HepG2 (cell line): ENCODE measurements at regions not wholly inside any gene's neighbourhood (a gene's known extent, or its start where the extent isn't known, plus 50 kb on each side); places are given as distances from the start of the nearest gene placed in this dataset.

ENCODE experiments used
- ATAC-seq: fragments of 200-7000 bp; cut with Tn5 transposase; 3 replicates; pipeline ENCODE4 v1.9.1; 2020; ENCODE audit warnings: mild to moderate bottlenecking, moderate library complexity
- BruUV-seq: library from RNA; stranded (reverse); fragments of 400-500 nt; replicated peaks from 2 replicates; lab custom pipeline; 2021; lab: Mats Ljungman, UMichigan
- CTCF ChIA-PET: fragments of 300-600 bp; formaldehyde crosslinking; extraction: SDS; loops from one replicate; lab custom pipeline; 2021; ENCODE audit warnings: low total read pairs, inconsistent platforms, low intra/inter-chr PET ratio; lab: Yijun Ruan, JAX
- POLR2A ChIA-PET: fragments of 350-600 bp; sonication (Branson Sonifier 250); formaldehyde crosslinking; loops from one replicate; lab custom pipeline; 2020; ENCODE audit warnings: antibody characterized with exemption, inconsistent platforms; lab: Yijun Ruan, JAX
- DNase-seq: peaks from one replicate; pipeline ENCODE4 v3.0.0-alpha.2; 2015; ENCODE audit warnings: low spot score
- FAIRE-seq: peaks from 3 replicates; lab custom pipeline; 2011; peaks lifted over from hg19 to GRCh38; lab: Jason Lieb, UNC
- H2AFZ ChIP-seq: one replicate; pipeline ENCODE4 v1.6.1; 2011; ENCODE audit warnings: low read length, inconsistent platforms
- H3K27ac ChIP-seq: fragments of 300-600 bp; 3 replicates; pipeline ENCODE4 v1.8.0; 2011; ENCODE audit warnings: mixed run types, mild to moderate bottlenecking, mixed read lengths, low read length, inconsistent platforms; ENCODE audit not compliant: insufficient read depth; ENCODE audit errors: extremely low read length
- H3K27me3 ChIP-seq, 2 experiments: fragments of 200-600 bp in 1 of 2; 2 replicates in 1 of 2; 3 replicates in 1 of 2; pipeline versions ENCODE4 v1.6.0 to v1.8.0; 2011; ENCODE audit warnings: low read length in 2 of 2, mild to moderate bottlenecking in 2 of 2, moderate library complexity in 2 of 2, inconsistent platforms in 1 of 2; ENCODE audit not compliant: insufficient read depth in 2 of 2, control insufficient read depth in 1 of 2
- H3K36me3 ChIP-seq, 2 experiments: fragments of 200-600 bp in 1 of 2; replicated peaks in 1 of 2; 2 replicates in 1 of 2; 3 replicates in 1 of 2; pipeline versions ENCODE4 v1.5.1 to v1.8.0; 2011; ENCODE audit warnings: low read length in 2 of 2, inconsistent platforms in 1 of 2; ENCODE audit not compliant: insufficient read depth in 2 of 2, control insufficient read depth in 1 of 2
- H3K4me1 ChIP-seq: 2 replicates; pipeline ENCODE4 v1.5.1; 2012; ENCODE audit warnings: low read length, inconsistent platforms; ENCODE audit not compliant: insufficient read depth
- H3K4me2 ChIP-seq: 2 replicates; pipeline ENCODE4 v1.6.0; 2011; ENCODE audit warnings: low read depth, low read length, inconsistent platforms
- H3K4me3 ChIP-seq, 3 experiments: fragments of 200-600 bp in 1 of 3; sonication (generic), shearing (Covaris generic) in 1 of 3; replicated peaks in 1 of 3; 2 replicates each; pipeline ENCODE4 v1.5.1; 2011 to 2016; ENCODE audit warnings: low read length in 3 of 3, inconsistent platforms in 2 of 3, low read depth in 2 of 3, mild to moderate bottlenecking in 2 of 3, control low read depth in 1 of 3, mixed read lengths in 1 of 3; ENCODE audit not compliant: insufficient read depth in 1 of 3
- H3K79me2 ChIP-seq: one replicate; pipeline ENCODE4 v1.6.1; 2011; ENCODE audit warnings: low read length, inconsistent platforms; ENCODE audit not compliant: insufficient read depth
- H3K9ac ChIP-seq: 2 replicates; pipeline ENCODE4 v1.6.0; 2011; ENCODE audit warnings: mild to moderate bottlenecking, low read depth, low read length, inconsistent platforms; ENCODE audit not compliant: insufficient read depth
- H3K9me3 ChIP-seq: 2 replicates; pipeline ENCODE4 v1.5.1; 2012; ENCODE audit warnings: mild to moderate bottlenecking, low read length
- H4K20me1 ChIP-seq: 2 replicates; pipeline ENCODE4 v1.6.0; 2011; ENCODE audit warnings: inconsistent platforms, mild to moderate bottlenecking, low read length, moderate library complexity; ENCODE audit not compliant: insufficient read depth
- BHLHE40 ChIP-seq: IDR thresholded peaks from 2 replicates; pipeline ENCODE4 v1.6.1; 2011; ENCODE audit warnings: low read length, improper control_type of control experiment
- PAX8 ChIP-seq: sonication (generic); formaldehyde crosslinking; IDR thresholded peaks from 2 replicates; pipeline ENCODE4 v1.8.0; 2022; ENCODE audit warnings: mild to moderate bottlenecking, missing genetic modification reagents, borderline replicate concordance
- RAD21 ChIP-seq: fragments of 450-650 bp; formaldehyde crosslinking; IDR thresholded peaks from 2 replicates; pipeline ENCODE4 v1.5.0; 2020; ENCODE audit warnings: mild to moderate bottlenecking
- SAP130 ChIP-seq: IDR thresholded peaks from 2 replicates; pipeline ENCODE4 v1.6.1; 2016; ENCODE audit warnings: low read depth
- SMC3 ChIP-seq: IDR thresholded peaks from 2 replicates; pipeline ENCODE4 v1.6.1; 2011; ENCODE audit warnings: low read length, improper control_type of control experiment
- SPEN ChIP-seq: sonication (generic); formaldehyde crosslinking; IDR thresholded peaks from 2 replicates; pipeline ENCODE4 v1.5.1; 2020; ENCODE audit warnings: low read depth, mild to moderate bottlenecking, missing genetic modification reagents
- STAG1 ChIP-seq: sonication (generic); formaldehyde crosslinking; IDR thresholded peaks from 2 replicates; pipeline ENCODE4 v1.4.0; 2020; ENCODE audit warnings: missing genetic modification reagents
- XRCC5 ChIP-seq: fragments of 200-400 bp; formaldehyde crosslinking; optimal IDR thresholded peaks from 2 replicates; pipeline ENCODE3; 2017; ENCODE audit warnings: mild to moderate bottlenecking, low read length
- ZFP36L1 ChIP-seq: sonication (generic); formaldehyde crosslinking; IDR thresholded peaks from 2 replicates; pipeline ENCODE4 v1.8.0; 2022; ENCODE audit warnings: mild to moderate bottlenecking, missing genetic modification reagents, moderate library complexity
- ZNF205 ChIP-seq: IDR thresholded peaks from 2 replicates; pipeline ENCODE4 v1.6.1; 2018; ENCODE audit warnings: missing biosample characterization, missing genetic modification reagents
- ZNF614 ChIP-seq: IDR thresholded peaks from 2 replicates; pipeline ENCODE4 v1.6.1; 2018; ENCODE audit warnings: missing biosample characterization, missing genetic modification reagents, inconsistent platforms, borderline replicate concordance
- WGBS: methylation state at CpG from one replicate; pipeline ENCODE4 v1.1.6; 2017; ENCODE audit warnings: low lambda C conversion rate; 5-methylcytosine and 5-hydroxymethylcytosine counted together
- in situ Hi-C: cut with HindIII; loops from 2 replicates; pipeline ENCODE4 v1.10.0; 2017; ENCODE audit warnings: low pct_unique_long_range_greater_than_20kb; ENCODE audit not compliant: extremely low pct_ligation_motif_present
- intact Hi-C: fragments of 100-400 bp; cut with micrococcal nuclease; formaldehyde crosslinking; loops from one replicate; pipeline ENCODE4 v1.10.0; 2022; ENCODE audit not compliant: unreplicated experiment
- TF ChIP-seq, protein P1 (sequence below): IDR thresholded peaks from 2 replicates; pipeline ENCODE4 v1.6.1; 2016
- TF ChIP-seq, protein P2 (sequence below): sonication (generic); formaldehyde crosslinking; IDR thresholded peaks from 2 replicates; pipeline ENCODE4 v1.4.0; 2020; ENCODE audit warnings: missing genetic modification reagents
- TF ChIP-seq, protein P3 (sequence below), 2 experiments: fragments of 450-650 bp in 1 of 2; sonication (generic) in 1 of 2; formaldehyde crosslinking; IDR thresholded peaks; 2 replicates each; pipeline versions ENCODE4 v1.5.0 to v1.8.0; 2020 to 2022; ENCODE audit warnings: mild to moderate bottlenecking in 1 of 2, missing genetic modification reagents in 1 of 2

DNA sequence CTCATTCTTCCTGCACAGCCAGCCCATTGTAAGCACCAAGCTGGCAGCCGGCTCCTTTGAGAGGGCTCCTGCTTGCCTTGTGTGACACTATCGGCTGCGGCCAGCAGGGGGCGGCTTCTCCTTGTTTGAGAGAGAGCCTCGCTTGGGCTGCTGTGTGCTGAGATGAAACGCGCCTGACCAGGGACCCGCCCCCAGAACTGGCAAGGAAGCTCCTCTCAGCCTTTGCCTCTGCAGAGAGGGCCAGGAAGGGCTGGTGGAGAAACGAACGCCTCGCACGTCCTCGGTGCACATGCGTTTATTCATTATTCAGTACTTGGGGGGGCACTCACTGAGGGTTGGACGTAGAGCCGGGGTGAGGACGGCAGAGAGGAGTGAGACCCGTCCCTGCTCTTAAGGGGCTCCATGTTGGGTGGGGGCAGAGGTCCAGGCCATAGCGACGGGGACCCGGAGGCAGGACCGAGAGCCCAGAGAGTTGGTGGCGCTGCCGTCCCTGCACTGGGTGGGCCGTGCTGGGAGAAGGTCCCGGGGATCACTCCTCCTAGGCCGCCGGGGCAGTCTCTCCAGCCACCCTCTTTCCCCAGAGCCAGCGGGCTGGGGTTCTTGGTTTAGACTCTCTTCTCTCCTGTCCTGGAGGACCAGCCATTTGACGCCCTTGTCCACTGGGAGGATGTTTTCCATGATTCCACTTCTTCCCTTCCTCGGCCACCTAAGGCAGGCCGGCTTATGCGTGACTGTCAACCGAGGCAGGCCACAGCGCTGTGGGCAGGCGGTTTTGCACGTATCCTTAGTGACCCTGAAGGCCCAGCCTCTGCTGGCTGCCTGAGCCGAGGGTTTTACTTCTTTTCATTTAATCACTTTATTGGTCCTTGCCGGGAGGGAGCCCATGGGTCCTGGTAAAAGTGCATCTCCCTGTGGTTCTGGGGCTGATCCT is 174.5 kb downstream of the KATNAL1 start:
- Histone ChIP-seq H3K4me2 (peak overlapping the region; percentile 37; the same call in 1 of the 2 replicates), H3K27ac (no peak overlapping the region), H3K4me3 (peak overlapping the region in 1 of 3 experiments; percentile 20; a peak in 1 of 6 replicates), H2AFZ (no peak overlapping the region), H3K79me2 (no peaks in the 10 kb centered on the region), H3K9ac (no peak overlapping the region), H3K27me3 (peaks cover 0 to 19% of the 10 kb centered on the region in 2 experiments; a peak in 3 of 5 replicates), H3K36me3 (no peaks in the 10 kb centered on the region), H3K4me1 (peaks cover 9% of the 10 kb centered on the region; the same call in 1 of the 2 replicates), H4K20me1 (no peaks in the 10 kb centered on the region), H3K9me3 (no peaks in the 10 kb centered on the region)
- no TSS peak for BruUV-seq
- ChIA-PET CTCF (interaction anchor here (0.8 to 3.7 kb wide), 2 partner anchors 202 to 418 kb away, joined by 3 to 28 read pairs; no protein-coding TSS in a partner anchor), POLR2A (interaction anchor here (0.8 kb wide), 1 partner anchor 18 kb away, joined by 3 read pairs; no protein-coding TSS in a partner anchor)
- FAIRE-seq = peak; percentile 75
- intact Hi-C loops (loop anchor here (1.0 to 10.0 kb wide), 5 partner anchors 202 to 909 kb away; no protein-coding TSS in a partner anchor), in situ Hi-C loops (loop anchor here (5.0 kb wide), 1 partner anchor 204 kb away; no protein-coding TSS in a partner anchor)
- peak; percentile 80 for DNase-seq
- WGBS = 58% methylated on average over 26 of the region's 39 CpGs
- ATAC-seq = peak; percentile 97
- TF ChIP-seq, protein P1, sequence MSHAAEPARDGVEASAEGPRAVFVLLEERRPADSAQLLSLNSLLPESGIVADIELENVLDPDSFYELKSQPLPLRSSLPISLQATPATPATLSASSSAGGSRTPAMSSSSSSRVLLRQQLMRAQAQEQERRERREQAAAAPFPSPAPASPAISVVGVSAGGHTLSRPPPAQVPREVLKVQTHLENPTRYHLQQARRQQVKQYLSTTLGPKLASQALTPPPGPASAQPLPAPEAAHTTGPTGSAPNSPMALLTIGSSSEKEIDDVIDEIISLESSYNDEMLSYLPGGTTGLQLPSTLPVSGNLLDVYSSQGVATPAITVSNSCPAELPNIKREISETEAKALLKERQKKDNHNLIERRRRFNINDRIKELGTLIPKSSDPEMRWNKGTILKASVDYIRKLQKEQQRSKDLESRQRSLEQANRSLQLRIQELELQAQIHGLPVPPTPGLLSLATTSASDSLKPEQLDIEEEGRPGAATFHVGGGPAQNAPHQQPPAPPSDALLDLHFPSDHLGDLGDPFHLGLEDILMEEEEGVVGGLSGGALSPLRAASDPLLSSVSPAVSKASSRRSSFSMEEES (CRISPR knock-in tag) = 0 out of 2 replicates have a peak, but pooled peaks have one; percentile 12
- TF ChIP-seq, protein P2, sequence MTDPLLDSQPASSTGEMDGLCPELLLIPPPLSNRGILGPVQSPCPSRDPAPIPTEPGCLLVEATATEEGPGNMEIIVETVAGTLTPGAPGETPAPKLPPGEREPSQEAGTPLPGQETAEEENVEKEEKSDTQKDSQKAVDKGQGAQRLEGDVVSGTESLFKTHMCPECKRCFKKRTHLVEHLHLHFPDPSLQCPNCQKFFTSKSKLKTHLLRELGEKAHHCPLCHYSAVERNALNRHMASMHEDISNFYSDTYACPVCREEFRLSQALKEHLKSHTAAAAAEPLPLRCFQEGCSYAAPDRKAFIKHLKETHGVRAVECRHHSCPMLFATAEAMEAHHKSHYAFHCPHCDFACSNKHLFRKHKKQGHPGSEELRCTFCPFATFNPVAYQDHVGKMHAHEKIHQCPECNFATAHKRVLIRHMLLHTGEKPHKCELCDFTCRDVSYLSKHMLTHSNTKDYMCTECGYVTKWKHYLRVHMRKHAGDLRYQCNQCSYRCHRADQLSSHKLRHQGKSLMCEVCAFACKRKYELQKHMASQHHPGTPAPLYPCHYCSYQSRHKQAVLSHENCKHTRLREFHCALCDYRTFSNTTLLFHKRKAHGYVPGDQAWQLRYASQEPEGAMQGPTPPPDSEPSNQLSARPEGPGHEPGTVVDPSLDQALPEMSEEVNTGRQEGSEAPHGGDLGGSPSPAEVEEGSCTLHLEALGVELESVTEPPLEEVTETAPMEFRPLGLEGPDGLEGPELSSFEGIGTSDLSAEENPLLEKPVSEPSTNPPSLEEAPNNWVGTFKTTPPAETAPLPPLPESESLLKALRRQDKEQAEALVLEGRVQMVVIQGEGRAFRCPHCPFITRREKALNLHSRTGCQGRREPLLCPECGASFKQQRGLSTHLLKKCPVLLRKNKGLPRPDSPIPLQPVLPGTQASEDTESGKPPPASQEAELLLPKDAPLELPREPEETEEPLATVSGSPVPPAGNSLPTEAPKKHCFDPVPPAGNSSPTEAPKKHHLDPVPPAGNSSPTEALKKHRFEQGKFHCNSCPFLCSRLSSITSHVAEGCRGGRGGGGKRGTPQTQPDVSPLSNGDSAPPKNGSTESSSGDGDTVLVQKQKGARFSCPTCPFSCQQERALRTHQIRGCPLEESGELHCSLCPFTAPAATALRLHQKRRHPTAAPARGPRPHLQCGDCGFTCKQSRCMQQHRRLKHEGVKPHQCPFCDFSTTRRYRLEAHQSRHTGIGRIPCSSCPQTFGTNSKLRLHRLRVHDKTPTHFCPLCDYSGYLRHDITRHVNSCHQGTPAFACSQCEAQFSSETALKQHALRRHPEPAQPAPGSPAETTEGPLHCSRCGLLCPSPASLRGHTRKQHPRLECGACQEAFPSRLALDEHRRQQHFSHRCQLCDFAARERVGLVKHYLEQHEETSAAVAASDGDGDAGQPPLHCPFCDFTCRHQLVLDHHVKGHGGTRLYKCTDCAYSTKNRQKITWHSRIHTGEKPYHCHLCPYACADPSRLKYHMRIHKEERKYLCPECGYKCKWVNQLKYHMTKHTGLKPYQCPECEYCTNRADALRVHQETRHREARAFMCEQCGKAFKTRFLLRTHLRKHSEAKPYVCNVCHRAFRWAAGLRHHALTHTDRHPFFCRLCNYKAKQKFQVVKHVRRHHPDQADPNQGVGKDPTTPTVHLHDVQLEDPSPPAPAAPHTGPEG (CRISPR knock-in tag) = no peak
- TF ChIP-seq ZNF614 (CRISPR knock-in tag) (no peak), ZFP36L1 (CRISPR knock-in tag) (peak; percentile 40; the same call in 1 of the 2 replicates), XRCC5 (peak; percentile 66), ZNF205 (CRISPR knock-in tag) (0 out of 2 replicates have a peak, but pooled peaks have one; percentile 32), SMC3 (peak; percentile 61), SPEN (CRISPR knock-in tag) (0 out of 2 replicates have a peak, but pooled peaks have one; percentile 40), SAP130 (peak; percentile 43; the same call in 1 of the 2 replicates), RAD21 (CRISPR knock-in tag) (peak; percentile 86), PAX8 (CRISPR knock-in tag) (no peak), STAG1 (CRISPR knock-in tag) (peak; percentile 95), BHLHE40 (0 out of 2 replicates have a peak, but pooled peaks have one; percentile 15)
- TF ChIP-seq, protein P3, sequence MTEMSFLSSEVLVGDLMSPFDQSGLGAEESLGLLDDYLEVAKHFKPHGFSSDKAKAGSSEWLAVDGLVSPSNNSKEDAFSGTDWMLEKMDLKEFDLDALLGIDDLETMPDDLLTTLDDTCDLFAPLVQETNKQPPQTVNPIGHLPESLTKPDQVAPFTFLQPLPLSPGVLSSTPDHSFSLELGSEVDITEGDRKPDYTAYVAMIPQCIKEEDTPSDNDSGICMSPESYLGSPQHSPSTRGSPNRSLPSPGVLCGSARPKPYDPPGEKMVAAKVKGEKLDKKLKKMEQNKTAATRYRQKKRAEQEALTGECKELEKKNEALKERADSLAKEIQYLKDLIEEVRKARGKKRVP (CRISPR knock-in tag; IDR thresholded peaks at IDR 0.05) = no peak
